Activated B cell treated with CpG ODN at 0.5 μM for 24 hours (primary cell): ENCODE measurements at regions not wholly inside any gene's neighbourhood (a gene's known extent, or its start where the extent isn't known, plus 50 kb on each side); places are given as distances from the start of the nearest gene placed in this dataset.

Experiments used
- ATAC-seq: fragments of 200-7000 bp; cut with Tn5 transposase; one replicate; pipeline ENCODE4 v1.10.0; 2021; ENCODE audit warnings: low read depth, mild to moderate bottlenecking, moderate library complexity
- CTCF ChIA-PET: fragments of 350-600 bp; sonication (Branson Sonifier 250); formaldehyde crosslinking; loops from one replicate; lab custom pipeline; 2021; ENCODE audit warnings: antibody characterized with exemption; lab: Charles Lee
- POLR2A ChIA-PET: fragments of 350-600 bp; sonication (Branson Sonifier 250); formaldehyde crosslinking; loops from one replicate; lab custom pipeline; 2021; ENCODE audit warnings: antibody characterized with exemption; lab: Charles Lee
- DNase-seq: peaks from one replicate; pipeline ENCODE4 v3.0.0; 2022
- H3K27ac Mint-ChIP-seq: one replicate; pipeline ENCODE4 v1.8.0; 2020; ENCODE audit warnings: mixed read lengths
- H3K27me3 Mint-ChIP-seq: one replicate; pipeline ENCODE4 v1.8.0; 2021; ENCODE audit warnings: mixed read lengths
- H3K36me3 Mint-ChIP-seq: one replicate; pipeline ENCODE4 v1.8.0; 2021; ENCODE audit warnings: low read depth, mixed read lengths
- H3K4me1 Mint-ChIP-seq: one replicate; pipeline ENCODE4 v1.8.0; 2021; ENCODE audit warnings: mixed read lengths
- H3K4me3 Mint-ChIP-seq: one replicate; pipeline ENCODE4 v1.8.0; 2020; ENCODE audit warnings: mild to moderate bottlenecking, mixed read lengths
- H3K9me3 Mint-ChIP-seq: one replicate; pipeline ENCODE4 v1.8.0; 2020; ENCODE audit warnings: mixed read lengths
- intact Hi-C: fragments of 100-400 bp; cut with micrococcal nuclease; formaldehyde crosslinking; loops from one replicate; pipeline ENCODE4 v1.15.1; 2024
- TF ChIP-seq, protein P1 (sequence below): fragments of 200-600 bp; IDR thresholded peaks from one replicate; pipeline ENCODE4 v1.8.0; 2022; ENCODE audit warnings: antibody characterized with exemption, mild to moderate bottlenecking

DNA sequence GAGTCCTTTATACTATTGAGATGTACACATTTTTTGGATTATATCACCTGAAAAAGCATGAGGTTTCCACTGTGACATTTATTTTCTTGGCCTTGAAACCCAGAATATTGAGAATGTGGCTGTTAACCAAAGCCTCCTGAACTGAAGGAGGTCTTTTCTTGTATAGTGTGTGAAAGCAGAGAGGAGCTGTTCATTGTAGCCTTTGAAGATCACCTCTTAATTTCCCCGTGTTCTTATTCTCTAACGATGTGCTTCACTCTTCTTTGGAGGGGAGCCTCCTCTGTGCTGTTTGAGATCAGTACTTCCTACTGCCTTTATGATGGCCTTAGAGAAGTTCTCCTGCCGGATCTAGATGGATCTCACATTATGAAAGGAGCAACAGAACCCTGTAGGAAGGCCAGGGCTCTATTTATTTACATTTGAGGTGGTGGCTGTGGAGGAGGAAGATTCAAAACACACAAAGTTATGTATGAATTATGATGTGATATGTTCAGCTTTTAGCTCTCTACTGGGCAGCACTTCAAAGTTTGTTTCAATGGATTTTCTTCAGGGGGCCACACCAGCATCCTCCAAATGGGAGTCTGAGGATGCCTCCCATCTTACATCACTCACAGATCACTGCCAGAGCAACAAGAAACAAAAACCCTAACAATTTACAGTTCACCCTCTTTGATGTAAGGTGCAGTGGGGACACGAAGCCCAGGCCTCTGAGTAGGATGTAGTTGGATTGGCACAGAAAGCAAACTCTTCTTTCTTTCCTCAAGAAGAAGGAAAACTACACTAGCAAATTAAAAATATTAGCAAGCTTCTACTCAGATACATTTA, 322.3 kb downstream of the DLEU7 start:
- CTCF ChIA-PET, result interaction anchor here (1.0 to 1.5 kb wide), 2 partner anchors 10 to 391 kb away, joined by 3 read pairs; no protein-coding TSS in a partner anchor
- no peak overlapping the region for H3K4me3 Mint-ChIP-seq
- intact Hi-C loops, result no loop called here

DNA sequence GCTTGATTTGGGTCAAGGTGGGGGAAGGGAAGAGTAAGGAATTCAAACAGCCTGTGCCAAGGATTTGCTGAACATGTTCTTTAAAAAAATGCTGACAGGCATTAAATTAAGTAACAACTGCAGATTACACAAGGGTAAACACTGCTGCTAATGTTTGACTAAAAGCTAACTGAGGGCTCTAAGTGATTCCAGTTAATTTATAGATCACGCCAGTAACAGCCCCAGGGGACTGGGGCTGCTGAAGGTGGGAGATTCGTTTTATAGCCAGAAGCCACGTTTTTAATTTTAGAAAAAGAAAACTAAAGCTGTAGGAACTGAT, 321.7 kb downstream of the DLEU7 start:
- DNase-seq (no peak), ATAC-seq (no peak)
- H3K36me3 Mint-ChIP-seq, result no peaks in the 10 kb centered on the region
- CTCF ChIA-PET, result interaction anchor here (1.0 to 1.5 kb wide), 2 partner anchors 10 to 390 kb away, joined by 3 read pairs; no protein-coding TSS in a partner anchor
- H3K4me3 Mint-ChIP-seq, result no peak overlapping the region
- H3K9me3 Mint-ChIP-seq, result no peaks in the 10 kb centered on the region
- H3K27ac Mint-ChIP-seq, result no peak overlapping the region
- H3K4me1 Mint-ChIP-seq, result peaks cover 16% of the 10 kb centered on the region
- TF ChIP-seq, protein P1, sequence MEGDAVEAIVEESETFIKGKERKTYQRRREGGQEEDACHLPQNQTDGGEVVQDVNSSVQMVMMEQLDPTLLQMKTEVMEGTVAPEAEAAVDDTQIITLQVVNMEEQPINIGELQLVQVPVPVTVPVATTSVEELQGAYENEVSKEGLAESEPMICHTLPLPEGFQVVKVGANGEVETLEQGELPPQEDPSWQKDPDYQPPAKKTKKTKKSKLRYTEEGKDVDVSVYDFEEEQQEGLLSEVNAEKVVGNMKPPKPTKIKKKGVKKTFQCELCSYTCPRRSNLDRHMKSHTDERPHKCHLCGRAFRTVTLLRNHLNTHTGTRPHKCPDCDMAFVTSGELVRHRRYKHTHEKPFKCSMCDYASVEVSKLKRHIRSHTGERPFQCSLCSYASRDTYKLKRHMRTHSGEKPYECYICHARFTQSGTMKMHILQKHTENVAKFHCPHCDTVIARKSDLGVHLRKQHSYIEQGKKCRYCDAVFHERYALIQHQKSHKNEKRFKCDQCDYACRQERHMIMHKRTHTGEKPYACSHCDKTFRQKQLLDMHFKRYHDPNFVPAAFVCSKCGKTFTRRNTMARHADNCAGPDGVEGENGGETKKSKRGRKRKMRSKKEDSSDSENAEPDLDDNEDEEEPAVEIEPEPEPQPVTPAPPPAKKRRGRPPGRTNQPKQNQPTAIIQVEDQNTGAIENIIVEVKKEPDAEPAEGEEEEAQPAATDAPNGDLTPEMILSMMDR, result no peak
- no peaks in the 10 kb centered on the region for H3K27me3 Mint-ChIP-seq
- POLR2A ChIA-PET, result interaction anchor here (0.6 kb wide), 1 partner anchor 271 kb away, joined by 3 read pairs; no protein-coding TSS in a partner anchor
- intact Hi-C loops, result no loop called here

More for the DNA sequence above, 322.3 kb downstream of the DLEU7 start:
- POLR2A ChIA-PET, result interaction anchor here (0.5 to 0.6 kb wide), 2 partner anchors 12 to 271 kb away, joined by 3 to 8 read pairs; no protein-coding TSS in a partner anchor
- DNase-seq (no peak), ATAC-seq (no peak)
- Mint-ChIP-seq H3K27me3 (no peaks in the 10 kb centered on the region), H3K27ac (no peak overlapping the region), H3K9me3 (no peaks in the 10 kb centered on the region), H3K36me3 (no peaks in the 10 kb centered on the region), H3K4me1 (peaks cover 10% of the 10 kb centered on the region)
- TF ChIP-seq, protein P1, result no peak

DNA sequence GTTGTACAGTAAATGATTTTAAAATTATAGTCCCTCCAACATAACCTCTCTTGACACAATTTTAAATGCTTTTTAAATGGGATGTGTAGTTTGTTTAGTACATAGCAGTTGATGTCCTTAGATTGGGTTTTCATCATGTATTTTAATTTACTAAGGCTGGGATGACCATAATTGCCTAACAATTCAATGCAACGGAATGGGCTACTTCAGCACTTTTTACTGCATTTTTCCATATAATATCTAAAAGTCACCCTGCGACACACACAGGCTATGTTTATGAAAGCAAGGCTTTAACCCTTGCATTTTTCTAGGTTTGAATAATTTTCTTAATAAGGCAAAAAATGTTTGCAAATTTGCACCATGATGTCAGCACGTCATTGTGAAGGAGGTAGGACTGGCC, 321.0 kb downstream of the DLEU7 start:
- CTCF ChIA-PET, result interaction anchor here (1.5 kb wide), 1 partner anchor 389 kb away, joined by 3 read pairs; no protein-coding TSS in a partner anchor
- Mint-ChIP-seq H3K9me3 (no peaks in the 10 kb centered on the region), H3K4me3 (no peak overlapping the region), H3K27ac (no peak overlapping the region), H3K4me1 (peaks cover 23% of the 10 kb centered on the region), H3K36me3 (no peaks in the 10 kb centered on the region), H3K27me3 (no peaks in the 10 kb centered on the region)
- POLR2A ChIA-PET, result no interaction called here
- ATAC-seq (no peak), DNase-seq (no peak)
- intact Hi-C loops, result no loop called here
- TF ChIP-seq, protein P1, result no peak

DNA sequence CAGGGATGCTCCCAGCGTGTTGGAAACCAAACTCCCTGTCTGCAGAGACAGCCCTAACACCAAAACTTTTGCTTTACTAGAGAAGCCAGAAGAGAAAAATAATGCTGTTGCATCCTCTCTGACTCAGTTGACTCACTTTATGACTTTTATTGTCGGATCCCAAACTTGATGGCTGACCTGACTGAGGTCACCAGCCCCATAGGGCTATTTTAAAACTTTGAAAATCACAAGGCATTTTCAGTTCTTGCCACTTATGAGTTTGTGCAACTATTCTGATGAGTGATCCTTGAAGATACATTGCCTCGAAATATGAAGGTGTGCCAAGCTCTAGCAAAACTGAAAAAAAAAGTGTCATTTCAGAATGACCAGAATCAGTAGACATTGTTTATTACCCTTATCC, 320.2 kb downstream of the DLEU7 start:
- CTCF ChIA-PET, result no interaction called here
- no peaks in the 10 kb centered on the region for H3K27me3 Mint-ChIP-seq
- POLR2A ChIA-PET, result no interaction called here
- intact Hi-C loops, result no loop called here
- H3K27ac Mint-ChIP-seq, result no peak overlapping the region
- H3K4me1 Mint-ChIP-seq, result peaks cover 30% of the 10 kb centered on the region
- no peak for DNase-seq
- ATAC-seq, result no peak
- TF ChIP-seq, protein P1, result no peak
- H3K36me3 Mint-ChIP-seq, result no peaks in the 10 kb centered on the region
- H3K9me3 Mint-ChIP-seq, result no peaks in the 10 kb centered on the region
- no peak overlapping the region for H3K4me3 Mint-ChIP-seq

DNA sequence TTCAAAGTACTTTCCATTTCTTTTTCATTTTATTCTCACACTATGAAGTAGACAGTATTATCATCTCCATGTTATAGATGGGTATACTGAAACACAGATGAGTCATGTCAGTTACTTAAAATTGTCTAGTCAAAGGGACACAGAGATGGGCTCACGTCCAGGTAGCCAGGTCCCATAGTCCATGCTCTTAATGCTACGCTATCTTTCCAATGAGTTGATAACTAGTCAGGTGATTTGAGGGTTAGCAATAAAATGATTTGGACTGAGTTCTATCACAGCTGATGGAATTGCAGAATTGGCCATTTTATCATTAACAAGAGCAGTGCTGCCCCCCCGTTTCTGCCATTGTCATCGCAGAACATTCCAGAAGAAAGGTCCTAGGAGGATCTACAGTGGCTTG, 318.9 kb downstream of the DLEU7 start:
- ChIA-PET POLR2A (no interaction called here), CTCF (no interaction called here)
- TF ChIP-seq, protein P1, result no peak
- H3K4me1 Mint-ChIP-seq, result peaks cover 28% of the 10 kb centered on the region
- no peaks in the 10 kb centered on the region for H3K27me3 Mint-ChIP-seq
- ATAC-seq (no peak), DNase-seq (no peak)
- no peak overlapping the region for H3K27ac Mint-ChIP-seq
- intact Hi-C loops, result no loop called here
- H3K4me3 Mint-ChIP-seq, result no peak overlapping the region
- no peaks in the 10 kb centered on the region for H3K36me3 Mint-ChIP-seq
- H3K9me3 Mint-ChIP-seq, result no peaks in the 10 kb centered on the region
